ENCODE measurements at regions not wholly inside any gene's neighbourhood (a gene's known extent, or its start where the extent isn't known, plus 50 kb on each side); places are given as distances from the start of the nearest gene placed in this dataset.
"Not testable (repeated sequence)": the region's sequence is repeated elsewhere in the genome, so short reads cannot be mapped to it uniquely, and the experiment has no call there.

DNA sequence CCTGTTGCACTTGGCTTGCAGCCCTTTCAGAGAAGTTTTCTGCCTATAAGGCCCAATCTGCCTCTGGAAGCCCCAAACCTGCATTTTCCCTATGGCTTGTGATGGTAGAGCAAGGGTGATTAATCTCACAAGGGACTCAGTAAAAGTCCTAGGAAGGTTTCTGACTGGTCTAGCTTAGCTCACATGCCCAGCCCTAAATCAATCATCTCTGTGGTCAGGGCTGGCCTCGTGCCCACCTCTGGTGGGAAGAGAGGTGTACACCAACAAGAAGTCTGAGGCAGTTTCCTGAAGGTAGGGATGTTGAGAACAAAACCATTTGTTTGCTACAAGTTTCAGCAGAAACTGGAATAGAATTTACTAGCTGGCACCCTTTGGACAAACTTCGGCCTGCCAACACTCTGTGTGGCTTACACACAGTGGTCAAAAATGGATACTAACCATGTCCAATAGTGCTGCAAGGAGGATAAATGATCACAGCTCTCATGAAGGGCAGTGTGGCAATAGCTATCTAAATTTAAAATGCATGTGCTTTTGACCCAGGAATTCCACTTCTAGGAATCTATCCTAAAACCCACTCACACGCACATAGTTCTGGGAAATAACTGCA lies 96.4 kb downstream of the EN1 start:
- DNase-seq (ENCODE audit: insufficient read length, low spot score, missing footprints): no peak

DNA sequence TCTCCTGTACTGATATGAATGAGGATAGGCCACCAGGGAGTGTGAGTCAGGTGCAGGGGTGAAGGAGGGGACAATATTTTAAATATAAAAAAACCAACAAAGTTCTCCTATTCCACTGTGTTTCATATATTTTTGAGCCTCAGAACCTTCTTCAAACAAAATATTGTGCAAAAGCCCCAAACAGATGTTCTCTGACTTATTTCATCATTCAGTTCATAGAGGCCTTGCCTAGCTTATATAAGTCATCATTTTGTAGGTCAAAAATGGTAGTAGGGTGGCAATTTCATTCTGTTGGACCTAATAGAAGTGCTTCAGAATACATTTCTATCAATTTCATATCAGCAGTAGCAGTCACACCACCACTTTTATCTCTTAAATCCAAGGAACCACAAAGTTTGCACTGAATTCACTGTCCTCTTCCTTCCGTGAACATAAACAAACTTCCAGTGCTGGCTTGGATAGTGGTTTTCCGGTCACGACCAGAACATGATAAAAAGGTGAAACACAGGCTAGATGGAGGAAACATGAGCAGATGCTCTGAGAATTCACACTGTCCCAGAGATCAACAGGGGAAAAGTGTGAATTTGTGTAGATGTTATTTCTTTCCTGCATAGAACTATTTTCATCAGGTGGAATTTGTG lies 99.1 kb downstream of the EN1 start:
- Histone ChIP-seq H3K9me3 (ENCODE audit: low read depth, low read length) (no peaks in the 10 kb centered on the region), H4K20me1 (ENCODE audit: insufficient read depth, low read length) (no peaks in the 10 kb centered on the region), H3K4me2 (ENCODE audit: insufficient read depth, low read length) (no peak overlapping the region), H3K4me1 (ENCODE audit: insufficient read depth, low read length) (peaks cover 6% of the 10 kb centered on the region), H3K4me3 (ENCODE audit: insufficient read depth, low read length) (no peak overlapping the region), H3K79me2 (ENCODE audit: insufficient read depth, low read length) (no peaks in the 10 kb centered on the region), H3K36me3 (ENCODE audit: insufficient read depth, low read length) (no peaks in the 10 kb centered on the region), H3K27ac (ENCODE audit: low read depth, low read length) (no peak overlapping the region), H3K27me3 (ENCODE audit: insufficient read depth, low read length) (no peaks in the 10 kb centered on the region), H2AFZ (ENCODE audit: low read length) (no peak overlapping the region)
- TF ChIP-seq, protein P1, sequence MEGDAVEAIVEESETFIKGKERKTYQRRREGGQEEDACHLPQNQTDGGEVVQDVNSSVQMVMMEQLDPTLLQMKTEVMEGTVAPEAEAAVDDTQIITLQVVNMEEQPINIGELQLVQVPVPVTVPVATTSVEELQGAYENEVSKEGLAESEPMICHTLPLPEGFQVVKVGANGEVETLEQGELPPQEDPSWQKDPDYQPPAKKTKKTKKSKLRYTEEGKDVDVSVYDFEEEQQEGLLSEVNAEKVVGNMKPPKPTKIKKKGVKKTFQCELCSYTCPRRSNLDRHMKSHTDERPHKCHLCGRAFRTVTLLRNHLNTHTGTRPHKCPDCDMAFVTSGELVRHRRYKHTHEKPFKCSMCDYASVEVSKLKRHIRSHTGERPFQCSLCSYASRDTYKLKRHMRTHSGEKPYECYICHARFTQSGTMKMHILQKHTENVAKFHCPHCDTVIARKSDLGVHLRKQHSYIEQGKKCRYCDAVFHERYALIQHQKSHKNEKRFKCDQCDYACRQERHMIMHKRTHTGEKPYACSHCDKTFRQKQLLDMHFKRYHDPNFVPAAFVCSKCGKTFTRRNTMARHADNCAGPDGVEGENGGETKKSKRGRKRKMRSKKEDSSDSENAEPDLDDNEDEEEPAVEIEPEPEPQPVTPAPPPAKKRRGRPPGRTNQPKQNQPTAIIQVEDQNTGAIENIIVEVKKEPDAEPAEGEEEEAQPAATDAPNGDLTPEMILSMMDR (IDR thresholded peaks at IDR 0.05; ENCODE audit: extremely low read depth, low read depth, low read length): no peak
- no peak for DNase-seq (ENCODE audit: insufficient read length, low spot score, missing footprints)

More for the DNA sequence above, 96.4 kb downstream of the EN1 start:
- TF ChIP-seq, protein P1 (IDR thresholded peaks at IDR 0.05; ENCODE audit: extremely low read depth, low read depth, low read length): no peak
- peak overlapping the region; percentile 48 for H3K27ac ChIP-seq (ENCODE audit: low read depth, low read length)
- no peak overlapping the region for H3K4me3 ChIP-seq (ENCODE audit: insufficient read depth, low read length)
- H3K36me3 ChIP-seq (ENCODE audit: insufficient read depth, low read length): no peaks in the 10 kb centered on the region
- peaks cover 2% of the 10 kb centered on the region for H3K27me3 ChIP-seq (ENCODE audit: insufficient read depth, low read length)
- H2AFZ ChIP-seq (ENCODE audit: low read length): peak overlapping the region; percentile 8
- H3K4me1 ChIP-seq (ENCODE audit: insufficient read depth, low read length): peaks cover 6% of the 10 kb centered on the region
- H3K4me2 ChIP-seq (ENCODE audit: insufficient read depth, low read length): no peak overlapping the region
- H3K9me3 ChIP-seq (ENCODE audit: low read depth, low read length): no peaks in the 10 kb centered on the region
- H4K20me1 ChIP-seq (ENCODE audit: insufficient read depth, low read length): no peaks in the 10 kb centered on the region
- no peaks in the 10 kb centered on the region for H3K79me2 ChIP-seq (ENCODE audit: insufficient read depth, low read length)

DNA sequence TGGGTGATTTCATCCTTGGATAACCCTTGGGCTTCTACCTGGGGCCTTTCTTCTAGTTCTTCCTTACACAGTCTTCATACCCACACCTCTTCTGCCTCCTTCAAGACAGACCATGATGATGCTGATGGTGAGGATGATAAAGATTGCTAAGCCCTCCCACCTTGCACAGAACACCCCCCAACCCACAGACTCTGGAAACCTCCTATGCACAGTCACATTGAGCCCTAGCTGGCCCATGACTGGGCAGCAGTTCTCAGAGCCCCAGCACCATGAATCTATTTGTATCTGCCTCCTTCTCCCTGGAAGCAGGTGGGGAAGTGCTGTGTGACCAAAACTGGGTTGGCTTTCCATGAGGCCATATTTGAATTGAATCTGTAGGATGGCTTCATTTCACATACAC lies 99.8 kb downstream of the EN1 start:
- no peak overlapping the region for H3K4me2 ChIP-seq (ENCODE audit: insufficient read depth, low read length)
- DNase-seq (ENCODE audit: insufficient read length, low spot score, missing footprints): no peak
- TF ChIP-seq, protein P1 (IDR thresholded peaks at IDR 0.05; ENCODE audit: extremely low read depth, low read depth, low read length): no peak
- H3K27me3 ChIP-seq (ENCODE audit: insufficient read depth, low read length): no peaks in the 10 kb centered on the region
- H3K79me2 ChIP-seq (ENCODE audit: insufficient read depth, low read length): no peaks in the 10 kb centered on the region
- H3K4me1 ChIP-seq (ENCODE audit: insufficient read depth, low read length): peaks cover 6% of the 10 kb centered on the region
- no peak overlapping the region for H2AFZ ChIP-seq (ENCODE audit: low read length)
- no peak overlapping the region for H3K4me3 ChIP-seq (ENCODE audit: insufficient read depth, low read length)
- no peaks in the 10 kb centered on the region for H4K20me1 ChIP-seq (ENCODE audit: insufficient read depth, low read length)
- no peaks in the 10 kb centered on the region for H3K9me3 ChIP-seq (ENCODE audit: low read depth, low read length)
- H3K36me3 ChIP-seq (ENCODE audit: insufficient read depth, low read length): no peaks in the 10 kb centered on the region
- no peak overlapping the region for H3K27ac ChIP-seq (ENCODE audit: low read depth, low read length)

DNA sequence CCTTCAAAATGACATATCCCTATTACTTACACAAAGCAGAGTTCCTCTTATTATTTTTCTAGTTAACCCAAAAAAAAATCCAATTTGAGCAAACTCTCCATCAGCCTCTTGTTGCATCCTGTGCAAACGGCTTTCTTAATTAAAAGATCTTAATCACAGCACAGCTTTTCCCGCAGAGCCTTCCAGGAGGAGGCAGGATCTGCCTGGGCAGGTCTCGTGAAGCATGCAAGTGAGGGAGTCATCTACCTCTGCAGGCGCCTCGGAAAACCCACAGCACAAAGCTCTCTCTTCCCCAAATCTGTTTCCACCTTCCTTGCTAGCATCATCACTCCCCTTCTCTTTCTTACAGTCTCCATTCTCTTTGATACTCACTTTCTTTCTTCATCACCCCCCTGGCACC lies 100.4 kb downstream of the EN1 start:
- Histone ChIP-seq H4K20me1 (ENCODE audit: insufficient read depth, low read length) (no peaks in the 10 kb centered on the region), H3K4me3 (ENCODE audit: insufficient read depth, low read length) (no peak overlapping the region), H3K79me2 (ENCODE audit: insufficient read depth, low read length) (no peaks in the 10 kb centered on the region), H3K27me3 (ENCODE audit: insufficient read depth, low read length) (no peaks in the 10 kb centered on the region), H3K9me3 (ENCODE audit: low read depth, low read length) (no peaks in the 10 kb centered on the region), H3K4me2 (ENCODE audit: insufficient read depth, low read length) (no peak overlapping the region), H3K27ac (ENCODE audit: low read depth, low read length) (no peak overlapping the region), H3K36me3 (ENCODE audit: insufficient read depth, low read length) (no peaks in the 10 kb centered on the region), H2AFZ (ENCODE audit: low read length) (no peak overlapping the region), H3K4me1 (ENCODE audit: insufficient read depth, low read length) (peaks cover 6% of the 10 kb centered on the region)
- TF ChIP-seq, protein P1 (IDR thresholded peaks at IDR 0.05; ENCODE audit: extremely low read depth, low read depth, low read length): no peak
- no peak for DNase-seq (ENCODE audit: insufficient read length, low spot score, missing footprints)

DNA sequence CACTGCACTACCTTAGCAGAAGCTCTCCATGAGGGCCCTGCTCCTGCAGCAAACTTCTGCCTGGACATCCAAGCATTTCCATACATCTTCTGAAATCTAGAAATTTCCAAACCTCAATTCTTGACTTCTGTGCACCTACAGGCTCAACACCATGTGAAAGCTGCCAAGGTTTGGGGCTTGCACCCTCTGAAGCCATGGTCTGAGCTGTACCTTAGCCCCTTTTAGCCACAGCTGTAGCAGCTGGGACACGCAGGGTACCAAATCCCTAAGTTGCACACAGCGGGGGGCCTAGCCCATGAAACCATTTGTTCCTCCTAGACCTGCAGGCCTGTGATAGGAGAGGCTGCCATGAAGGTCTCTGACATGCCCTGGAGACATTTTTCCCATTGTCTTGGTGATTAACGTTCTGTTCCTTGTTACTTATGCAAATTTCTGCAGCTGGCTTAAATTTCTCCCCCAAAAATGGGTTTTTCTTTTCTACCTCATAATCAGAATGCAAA lies 102.7 kb downstream of the EN1 start:
- H4K20me1 ChIP-seq (ENCODE audit: insufficient read depth, low read length); H2AFZ ChIP-seq (ENCODE audit: low read length); H3K4me3 ChIP-seq (ENCODE audit: insufficient read depth, low read length); H3K4me1 ChIP-seq (ENCODE audit: insufficient read depth, low read length); DNase-seq (ENCODE audit: insufficient read length, low spot score, missing footprints); H3K4me2 ChIP-seq (ENCODE audit: insufficient read depth, low read length); H3K27ac ChIP-seq (ENCODE audit: low read depth, low read length); H3K36me3 ChIP-seq (ENCODE audit: insufficient read depth, low read length); H3K9me3 ChIP-seq (ENCODE audit: low read depth, low read length); H3K79me2 ChIP-seq (ENCODE audit: insufficient read depth, low read length); H3K27me3 ChIP-seq (ENCODE audit: insufficient read depth, low read length): not testable (repeated sequence)
